CD4-positive, alpha-beta T cell treated with Interleukin-4 for 1 hour (primary cell): ENCODE measurements at regions not wholly inside any gene's neighbourhood (a gene's known extent, or its start where the extent isn't known, plus 50 kb on each side); places are given as distances from the start of the nearest gene placed in this dataset.
"Not testable (repeated sequence)": the region's sequence is repeated elsewhere in the genome, so short reads cannot be mapped to it uniquely, and the experiment has no call there.

Experiments
- DNase-seq, 2 donors: peaks; one replicate each; pipeline ENCODE4 v3.0.0-alpha.2; 2020 to 2022

- DNase-seq: no peak
These were observed 65.5 kb downstream of the VCX2 start for GRCh38 chrX:8105531-8105930.

GRCh38 chrX:8103655-8104054 is 67.4 kb downstream of the VCX2 start:
- no peak for DNase-seq

GRCh38 chrX:8091510-8091909 is 79.6 kb downstream of the VCX2 start:
- DNase-seq: no peak

- DNase-seq: no peak
These were observed 80.2 kb downstream of the VCX2 start for GRCh38 chrX:8090906-8091305.

GRCh38 chrX:8090482-8090881 is 80.6 kb downstream of the VCX2 start:
- DNase-seq: no peak

- DNase-seq: no peak
These were observed 81.9 kb downstream of the VCX2 start for GRCh38 chrX:8089141-8089540.

GRCh38 chrX:8084006-8084405 is 87.1 kb downstream of the VCX2 start:
- no peak for DNase-seq

- no peak for DNase-seq
These were observed 87.8 kb downstream of the VCX2 start for GRCh38 chrX:8083286-8083685.

GRCh38 chrX:8075636-8076035 is 95.4 kb downstream of the VCX2 start:
- DNase-seq: no peak

- DNase-seq: no peak
These were observed 103.2 kb downstream of the VCX2 start for GRCh38 chrX:8067754-8068462.

- DNase-seq: no peak
These were observed 118.2 kb downstream of the VCX2 start for GRCh38 chrX:8052909-8053308.

- DNase-seq: no peak
These were observed 121.2 kb downstream of the VCX2 start for GRCh38 chrX:8049827-8050226.

- no peak for DNase-seq
These were observed 121.3 kb upstream of the PNPLA4 start for GRCh38 chrX:8048466-8048865.

- no peak for DNase-seq
These were observed 117.7 kb upstream of the PNPLA4 start for GRCh38 chrX:8044947-8045346.

GRCh38 chrX:8043546-8043945 is 116.3 kb upstream of the PNPLA4 start:
- DNase-seq: no peak

GRCh38 chrX:8043121-8043520 is 115.9 kb upstream of the PNPLA4 start:
- no peak for DNase-seq

- no peak for DNase-seq
These were observed 115.1 kb upstream of the PNPLA4 start for GRCh38 chrX:8042304-8042703.

- not testable (repeated sequence) for DNase-seq
These were observed 112.5 kb upstream of the PNPLA4 start for GRCh38 chrX:8039711-8040110.

GRCh38 chrX:8037593-8038348 is 110.6 kb upstream of the PNPLA4 start:
- peak in 1 of 2 donors; percentile 7 for DNase-seq

- no peak for DNase-seq
These were observed 109.7 kb upstream of the PNPLA4 start for GRCh38 chrX:8036914-8037313.

GRCh38 chrX:8034058-8034457 is 106.8 kb upstream of the PNPLA4 start:
- no peak for DNase-seq

- no peak for DNase-seq
These were observed 106.0 kb upstream of the PNPLA4 start for GRCh38 chrX:8033175-8033574.

- DNase-seq: no peak
These were observed 103.1 kb upstream of the PNPLA4 start for GRCh38 chrX:8030361-8030760.

- DNase-seq: no peak
These were observed 100.6 kb upstream of the PNPLA4 start for GRCh38 chrX:8027827-8028226.

GRCh38 chrX:8025705-8026104 is 98.5 kb upstream of the PNPLA4 start:
- DNase-seq: no peak
